ENCODE measurements at regions not wholly inside any gene's neighbourhood (a gene's known extent, or its start where the extent isn't known, plus 50 kb on each side); places are given as distances from the start of the nearest gene placed in this dataset.
"Not testable (repeated sequence)": the region's sequence is repeated elsewhere in the genome, so short reads cannot be mapped to it uniquely, and the experiment has no call there.

DNA sequence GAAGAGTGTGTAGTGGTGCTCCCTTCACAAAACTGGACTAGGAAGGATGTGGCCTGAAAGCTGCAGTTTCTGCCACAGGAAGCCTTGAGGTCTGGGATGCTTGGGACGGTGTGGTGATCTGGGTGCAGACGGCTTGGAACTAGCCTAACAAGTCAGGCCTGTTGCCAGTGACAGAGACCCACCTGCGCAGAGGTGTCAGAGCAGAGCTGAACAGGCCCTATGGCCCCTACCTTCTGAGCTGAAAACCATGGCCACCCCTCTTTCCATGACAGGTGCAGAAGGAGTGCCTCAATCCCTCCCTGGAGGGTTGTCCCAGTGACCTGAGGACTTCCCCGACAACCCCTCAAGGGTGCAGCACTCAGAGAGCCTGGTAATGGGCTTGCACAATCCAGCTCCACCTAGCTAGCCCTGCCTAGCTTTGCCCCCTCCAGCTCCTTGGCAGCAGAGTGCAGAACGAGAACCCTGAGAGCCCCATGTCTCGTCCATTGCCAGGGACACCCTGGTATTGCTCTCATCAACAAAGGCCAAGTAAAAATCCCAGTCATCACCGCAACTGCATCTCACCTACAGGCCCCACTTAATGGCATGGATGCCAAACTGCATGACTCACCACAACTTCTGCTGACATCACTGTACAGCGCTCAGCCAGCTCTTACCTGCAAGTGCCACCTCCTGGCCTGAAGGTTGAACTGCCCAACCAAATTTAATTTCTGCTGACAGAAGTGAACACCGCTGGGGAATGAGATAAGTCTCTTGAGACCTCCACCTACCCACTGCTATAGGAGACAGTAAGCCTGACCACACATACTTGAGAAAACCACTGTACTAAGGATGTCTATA is 563.1 kb downstream of the TFAP2A start:
- Mint-ChIP-seq H3K9me3 (peaks cover 39% of the 10 kb centered on the region), H3K36me3 (ENCODE audit: low read depth) (no peaks in the 10 kb centered on the region), H3K4me1 (ENCODE audit: low read depth) (no peaks in the 10 kb centered on the region), H3K27me3 (ENCODE audit: insufficient read depth) (no peaks in the 10 kb centered on the region), H3K4me3 (no peak overlapping the region), H3K27ac (no peak overlapping the region)
- no peak for DNase-seq (ENCODE audit: low spot score)
- intact Hi-C loops (cut with micrococcal nuclease) = no loop called here

DNA sequence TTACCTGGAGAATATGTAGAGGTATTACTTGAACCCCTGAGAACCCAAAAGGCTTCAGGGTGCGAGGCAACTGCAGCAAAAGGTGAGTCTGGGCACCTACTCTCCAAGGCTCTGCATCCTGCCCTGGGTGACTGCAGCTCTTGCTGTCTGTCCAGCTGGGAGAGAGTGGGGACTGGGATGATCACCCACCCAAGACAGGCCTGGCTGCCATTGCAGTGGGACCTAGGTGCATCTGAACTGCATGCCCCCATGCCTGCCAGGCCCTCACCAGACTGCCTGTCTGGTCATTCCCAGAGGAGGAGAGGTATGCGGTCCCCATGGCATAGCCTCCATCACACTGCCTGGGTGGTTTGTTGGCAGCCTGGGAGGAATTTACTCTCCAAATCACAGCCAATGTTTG is 563.9 kb downstream of the TFAP2A start:
- intact Hi-C loops (cut with micrococcal nuclease) = no loop called here
- H3K4me3 Mint-ChIP-seq = no peak overlapping the region
- no peaks in the 10 kb centered on the region for H3K27me3 Mint-ChIP-seq (ENCODE audit: insufficient read depth)
- no peak overlapping the region for H3K27ac Mint-ChIP-seq
- no peaks in the 10 kb centered on the region for H3K4me1 Mint-ChIP-seq (ENCODE audit: low read depth)
- H3K9me3 Mint-ChIP-seq = peaks cover 41% of the 10 kb centered on the region
- DNase-seq (ENCODE audit: low spot score) = no peak
- no peaks in the 10 kb centered on the region for H3K36me3 Mint-ChIP-seq (ENCODE audit: low read depth)

DNA sequence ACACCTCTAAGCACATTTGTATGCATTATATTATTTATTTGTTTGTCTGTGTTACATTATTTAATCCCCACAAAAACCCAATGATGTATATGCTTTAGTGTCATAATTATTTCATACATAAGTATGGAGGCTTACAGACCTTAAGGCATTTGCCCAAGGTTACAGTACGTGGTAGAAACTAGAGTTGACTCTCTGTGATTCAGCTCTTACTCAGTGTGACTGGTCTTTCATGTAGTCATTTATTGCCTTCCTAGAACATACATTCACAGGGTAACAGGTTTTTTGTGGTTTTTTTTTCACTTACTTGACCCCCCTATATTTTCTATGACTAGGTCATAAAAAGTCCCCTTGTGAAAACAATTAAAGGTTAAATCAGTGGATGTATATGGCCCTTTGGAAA is 566.8 kb downstream of the TFAP2A start:
- no peak overlapping the region for H3K4me3 Mint-ChIP-seq

DNA sequence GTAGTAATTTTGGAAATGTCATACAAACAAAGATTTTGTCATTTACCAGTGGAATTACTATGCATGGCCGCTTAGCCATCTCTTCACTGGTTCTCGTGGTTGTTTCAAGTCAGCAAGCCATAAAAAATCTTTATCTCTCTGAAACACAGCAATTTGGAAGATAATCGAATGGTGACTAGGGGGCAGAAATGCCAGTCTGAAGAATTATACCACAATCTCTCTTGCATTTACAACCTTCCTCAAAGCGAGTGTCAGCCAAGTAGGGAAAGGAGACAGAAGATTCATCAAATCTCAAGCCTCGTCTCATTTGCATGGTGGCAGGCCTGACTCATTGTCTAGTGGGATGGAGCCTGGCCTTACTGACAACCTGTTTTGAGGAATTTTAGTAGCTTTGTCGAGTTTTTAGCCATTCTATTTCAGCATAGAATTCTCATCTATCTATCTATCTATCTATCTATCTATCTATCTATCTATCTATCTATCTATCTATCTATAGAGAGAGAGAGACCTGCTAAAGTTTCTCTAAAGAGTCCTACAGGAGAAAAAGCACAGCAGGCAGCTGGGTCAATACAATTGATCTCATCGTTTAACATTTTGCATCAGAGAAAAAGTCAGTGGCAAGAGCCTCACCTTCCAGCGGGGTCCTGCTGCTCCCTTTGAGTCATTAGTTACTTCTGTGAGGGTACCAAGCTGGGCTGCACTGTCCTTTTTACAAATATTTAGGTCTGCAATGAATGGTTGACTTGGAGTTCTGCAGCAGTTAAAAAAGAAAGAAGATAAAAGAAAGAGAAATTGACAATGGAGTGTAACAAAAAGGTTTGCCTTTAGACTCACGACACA is 572.8 kb downstream of the TFAP2A start:
- no peaks in the 10 kb centered on the region for H3K4me1 Mint-ChIP-seq (ENCODE audit: low read depth)
- no peak overlapping the region for H3K27ac Mint-ChIP-seq
- H3K27me3 Mint-ChIP-seq (ENCODE audit: insufficient read depth) = no peaks in the 10 kb centered on the region
- no peak for DNase-seq (ENCODE audit: low spot score)
- intact Hi-C loops (cut with micrococcal nuclease) = no loop called here
- peaks cover 18% of the 10 kb centered on the region for H3K9me3 Mint-ChIP-seq
- H3K4me3 Mint-ChIP-seq = no peak overlapping the region
- H3K36me3 Mint-ChIP-seq (ENCODE audit: low read depth) = no peaks in the 10 kb centered on the region

More for the DNA sequence above, 566.8 kb downstream of the TFAP2A start:
- Mint-ChIP-seq H3K27me3 (ENCODE audit: insufficient read depth) (no peaks in the 10 kb centered on the region), H3K9me3 (peaks cover 25% of the 10 kb centered on the region), H3K36me3 (ENCODE audit: low read depth) (no peaks in the 10 kb centered on the region), H3K4me1 (ENCODE audit: low read depth) (no peaks in the 10 kb centered on the region), H3K27ac (no peak overlapping the region)
- DNase-seq (ENCODE audit: low spot score) = no peak
- intact Hi-C loops (cut with micrococcal nuclease) = no loop called here

DNA sequence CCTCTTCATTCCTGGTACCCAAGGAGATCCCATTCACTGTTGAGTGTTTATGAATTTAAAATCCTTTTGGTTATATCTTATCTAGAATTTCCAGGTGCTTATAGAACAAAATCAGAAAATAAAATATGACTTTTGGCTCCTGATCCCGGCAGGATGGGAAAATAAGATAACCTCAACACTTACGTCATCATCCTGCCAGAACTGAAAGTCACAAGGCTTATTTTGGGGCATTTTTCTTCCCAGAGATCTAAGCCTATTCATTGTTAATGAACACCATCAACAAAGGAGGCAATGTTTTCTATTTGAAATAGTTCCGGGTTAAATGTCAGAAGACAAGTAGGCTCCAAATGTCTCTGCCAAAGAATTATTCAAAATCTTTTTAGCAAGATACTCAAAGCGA is 580.6 kb downstream of the TFAP2A start:
- H3K27me3 Mint-ChIP-seq (ENCODE audit: insufficient read depth) = no peaks in the 10 kb centered on the region
- no peaks in the 10 kb centered on the region for H3K4me1 Mint-ChIP-seq (ENCODE audit: low read depth)
- no peak overlapping the region for H3K27ac Mint-ChIP-seq
- H3K4me3 Mint-ChIP-seq = no peak overlapping the region
- H3K36me3 Mint-ChIP-seq (ENCODE audit: low read depth) = no peaks in the 10 kb centered on the region
- peaks cover 17% of the 10 kb centered on the region for H3K9me3 Mint-ChIP-seq
- intact Hi-C loops (cut with micrococcal nuclease) = no loop called here
- DNase-seq (ENCODE audit: low spot score) = no peak

DNA sequence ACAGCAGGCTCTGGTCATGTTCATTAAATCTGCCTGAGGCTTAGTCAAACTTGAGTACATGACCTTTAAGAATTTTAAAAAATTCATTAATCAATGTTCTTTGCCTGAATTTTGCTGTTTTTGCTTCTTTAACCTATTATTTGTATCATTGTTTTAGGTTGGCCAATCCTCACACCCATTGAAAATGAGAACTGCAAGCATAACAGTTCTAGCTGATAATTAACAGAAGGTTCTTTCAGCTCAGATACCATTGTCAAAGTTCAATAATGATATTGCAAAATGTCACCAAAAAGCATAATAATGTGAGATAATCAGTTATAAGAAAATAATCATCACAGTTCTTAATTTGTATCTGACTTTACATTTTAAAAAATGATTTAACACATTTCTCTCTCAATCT is 583.1 kb downstream of the TFAP2A start:
- no peaks in the 10 kb centered on the region for H3K4me1 Mint-ChIP-seq (ENCODE audit: low read depth)
- H3K36me3 Mint-ChIP-seq (ENCODE audit: low read depth) = no peaks in the 10 kb centered on the region
- H3K9me3 Mint-ChIP-seq = peaks cover 9% of the 10 kb centered on the region
- H3K4me3 Mint-ChIP-seq = no peak overlapping the region
- no peaks in the 10 kb centered on the region for H3K27me3 Mint-ChIP-seq (ENCODE audit: insufficient read depth)
- DNase-seq (ENCODE audit: low spot score) = no peak
- intact Hi-C loops (cut with micrococcal nuclease) = no loop called here
- H3K27ac Mint-ChIP-seq = no peak overlapping the region

DNA sequence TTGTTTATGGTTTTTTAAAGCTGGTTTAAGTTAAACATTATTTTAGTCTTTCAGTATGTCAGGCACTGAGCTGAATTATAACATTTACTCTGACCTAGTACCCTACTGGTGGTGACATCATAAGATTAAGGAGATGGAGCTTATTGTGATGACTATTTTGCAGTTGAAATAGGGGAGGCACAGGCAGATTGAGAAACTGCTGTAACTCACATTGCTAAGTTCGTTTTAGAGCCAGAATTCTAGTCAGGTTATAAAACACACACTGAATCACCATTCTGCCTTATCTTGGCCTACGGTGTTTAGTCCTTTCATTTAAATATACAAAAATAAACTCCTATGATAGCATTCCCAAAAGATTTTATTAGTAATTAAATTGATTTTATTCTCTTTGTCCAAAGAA is 584.1 kb downstream of the TFAP2A start:
- no peak for DNase-seq (ENCODE audit: low spot score)
- H3K9me3 Mint-ChIP-seq = peaks cover under 1% of the 10 kb centered on the region
- intact Hi-C loops (cut with micrococcal nuclease) = no loop called here
- H3K36me3 Mint-ChIP-seq (ENCODE audit: low read depth) = no peaks in the 10 kb centered on the region
- H3K27ac Mint-ChIP-seq = no peak overlapping the region
- no peak overlapping the region for H3K4me3 Mint-ChIP-seq
- no peaks in the 10 kb centered on the region for H3K27me3 Mint-ChIP-seq (ENCODE audit: insufficient read depth)
- no peaks in the 10 kb centered on the region for H3K4me1 Mint-ChIP-seq (ENCODE audit: low read depth)

DNA sequence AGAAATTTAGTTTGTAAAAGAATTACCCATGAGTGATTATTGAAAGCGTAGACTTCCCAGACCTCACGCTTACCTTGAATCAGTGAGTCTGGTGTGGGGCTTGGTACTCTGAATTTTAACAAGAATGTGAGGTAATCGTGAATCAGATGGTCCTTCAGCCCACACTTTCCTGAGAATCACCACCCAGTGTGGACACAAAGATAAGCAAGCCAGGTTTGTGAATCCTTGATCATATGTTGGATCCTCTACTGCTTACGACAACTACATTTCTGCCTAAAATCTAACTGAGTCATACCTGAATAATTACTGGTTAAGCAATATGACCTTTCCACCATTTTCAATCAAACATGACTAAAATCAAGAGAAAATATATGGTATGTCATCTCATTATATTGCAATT is 589.3 kb downstream of the TFAP2A start:
- Mint-ChIP-seq H3K4me3 (no peak overlapping the region), H3K27ac (no peak overlapping the region), H3K9me3 (no peaks in the 10 kb centered on the region), H3K36me3 (ENCODE audit: low read depth) (no peaks in the 10 kb centered on the region), H3K27me3 (ENCODE audit: insufficient read depth) (no peaks in the 10 kb centered on the region), H3K4me1 (ENCODE audit: low read depth) (no peaks in the 10 kb centered on the region)
- intact Hi-C loops (cut with micrococcal nuclease) = no loop called here
- DNase-seq (ENCODE audit: low spot score) = no peak

DNA sequence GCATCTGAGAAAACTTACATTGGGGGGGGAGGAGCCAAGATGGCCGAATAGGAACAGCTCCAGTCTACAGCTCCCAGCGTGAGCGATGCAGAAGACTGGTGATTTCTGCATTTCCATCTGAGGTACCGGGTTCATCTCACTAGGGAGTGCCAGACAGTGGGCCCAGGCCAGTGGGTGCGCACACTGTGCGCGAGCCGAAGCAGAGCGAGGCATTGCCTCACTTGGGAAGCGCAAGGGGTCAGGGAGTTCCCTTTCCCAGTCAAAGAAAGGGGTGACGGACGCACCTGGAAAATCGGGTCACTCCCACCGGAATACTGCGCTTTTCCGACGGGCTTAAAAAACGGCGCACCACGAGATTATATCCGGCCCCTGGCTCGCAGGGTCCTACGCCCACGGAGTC is 604.1 kb downstream of the TFAP2A start:
- H3K27ac Mint-ChIP-seq; H3K36me3 Mint-ChIP-seq (ENCODE audit: low read depth); H3K27me3 Mint-ChIP-seq (ENCODE audit: insufficient read depth); DNase-seq (ENCODE audit: low spot score); intact Hi-C loops (cut with micrococcal nuclease); H3K4me3 Mint-ChIP-seq; H3K4me1 Mint-ChIP-seq (ENCODE audit: low read depth); H3K9me3 Mint-ChIP-seq: not testable (repeated sequence)

DNA sequence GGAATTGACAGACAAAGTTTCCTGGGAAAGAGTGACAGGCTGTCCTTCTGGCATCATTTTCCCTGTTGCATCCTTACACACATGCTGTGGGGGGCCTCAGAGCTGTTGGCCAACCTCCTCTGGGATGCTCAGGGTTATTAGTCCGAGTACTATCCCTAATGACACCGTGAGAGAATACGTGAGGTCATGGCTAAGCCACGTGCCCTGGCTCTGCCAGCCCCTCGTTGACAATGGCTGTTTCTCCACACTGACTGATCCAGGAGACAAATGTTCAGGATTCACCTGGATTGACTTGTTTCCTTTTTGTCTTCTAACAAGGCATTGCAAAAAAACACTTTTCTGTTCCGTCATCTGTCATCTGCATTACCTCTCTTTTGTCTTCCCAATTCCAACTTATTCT is 604.6 kb downstream of the TFAP2A start:
- Mint-ChIP-seq H3K27ac (no peak overlapping the region), H3K27me3 (ENCODE audit: insufficient read depth) (no peaks in the 10 kb centered on the region), H3K36me3 (ENCODE audit: low read depth) (no peaks in the 10 kb centered on the region), H3K9me3 (peaks cover 9% of the 10 kb centered on the region), H3K4me1 (ENCODE audit: low read depth) (no peaks in the 10 kb centered on the region), H3K4me3 (no peak overlapping the region)
- no peak for DNase-seq (ENCODE audit: low spot score)
- intact Hi-C loops (cut with micrococcal nuclease) = no loop called here

DNA sequence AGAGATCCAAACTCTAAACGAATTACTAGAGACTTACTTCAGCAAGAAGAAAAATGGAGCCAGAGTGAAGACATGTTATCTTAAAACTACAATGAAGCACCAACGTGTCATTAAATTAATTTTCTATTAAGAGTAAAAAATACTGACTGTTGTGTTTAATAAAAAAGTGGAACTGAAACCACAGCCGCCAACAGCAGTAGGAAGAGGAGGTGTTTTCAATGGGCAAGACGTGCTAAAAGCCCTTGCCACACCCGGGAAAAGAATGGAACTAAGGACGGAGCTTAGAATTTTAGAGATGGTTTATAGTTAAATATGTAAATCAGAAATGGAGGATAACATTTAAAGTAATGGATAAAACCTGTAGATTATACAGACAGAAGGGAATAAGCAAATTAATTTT is 608.7 kb downstream of the TFAP2A start:
- H3K4me1 Mint-ChIP-seq (ENCODE audit: low read depth) = no peaks in the 10 kb centered on the region
- H3K27ac Mint-ChIP-seq = no peak overlapping the region
- H3K36me3 Mint-ChIP-seq (ENCODE audit: low read depth) = no peaks in the 10 kb centered on the region
- H3K4me3 Mint-ChIP-seq = no peak overlapping the region
- H3K27me3 Mint-ChIP-seq (ENCODE audit: insufficient read depth) = no peaks in the 10 kb centered on the region
- H3K9me3 Mint-ChIP-seq = peaks cover 9% of the 10 kb centered on the region
- DNase-seq (ENCODE audit: low spot score) = no peak
- intact Hi-C loops (cut with micrococcal nuclease) = no loop called here

DNA sequence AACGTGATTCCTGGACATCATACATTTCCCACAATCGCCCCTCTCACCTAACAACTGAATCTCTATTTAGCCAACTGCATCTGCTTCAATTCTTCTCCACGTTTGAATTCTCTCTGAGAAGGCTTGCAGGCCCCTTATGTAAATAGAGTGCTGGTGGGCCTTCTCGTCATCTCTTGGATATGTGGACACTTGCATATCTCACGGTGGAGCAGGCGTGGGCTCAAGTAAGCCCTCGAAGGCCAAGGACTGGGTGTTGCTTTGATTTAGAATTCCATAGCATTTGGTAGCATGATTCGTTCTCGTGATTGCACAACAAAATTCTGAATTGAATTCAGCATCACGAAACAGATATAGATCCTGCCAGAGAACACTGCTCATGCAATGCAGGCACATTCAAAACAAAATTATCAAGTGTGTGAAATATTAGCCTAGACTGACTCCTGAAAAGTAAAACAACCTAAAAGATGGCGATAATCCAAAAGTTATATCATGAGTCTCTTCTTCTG is 613.6 kb downstream of the TFAP2A start:
- no peak for DNase-seq (ENCODE audit: low spot score)
- no peaks in the 10 kb centered on the region for H3K36me3 Mint-ChIP-seq (ENCODE audit: low read depth)
- H3K4me1 Mint-ChIP-seq (ENCODE audit: low read depth) = no peaks in the 10 kb centered on the region
- H3K27ac Mint-ChIP-seq = no peak overlapping the region
- H3K4me3 Mint-ChIP-seq = no peak overlapping the region
- intact Hi-C loops (cut with micrococcal nuclease) = no loop called here
- H3K9me3 Mint-ChIP-seq = peaks cover 9% of the 10 kb centered on the region
- H3K27me3 Mint-ChIP-seq (ENCODE audit: insufficient read depth) = no peaks in the 10 kb centered on the region

DNA sequence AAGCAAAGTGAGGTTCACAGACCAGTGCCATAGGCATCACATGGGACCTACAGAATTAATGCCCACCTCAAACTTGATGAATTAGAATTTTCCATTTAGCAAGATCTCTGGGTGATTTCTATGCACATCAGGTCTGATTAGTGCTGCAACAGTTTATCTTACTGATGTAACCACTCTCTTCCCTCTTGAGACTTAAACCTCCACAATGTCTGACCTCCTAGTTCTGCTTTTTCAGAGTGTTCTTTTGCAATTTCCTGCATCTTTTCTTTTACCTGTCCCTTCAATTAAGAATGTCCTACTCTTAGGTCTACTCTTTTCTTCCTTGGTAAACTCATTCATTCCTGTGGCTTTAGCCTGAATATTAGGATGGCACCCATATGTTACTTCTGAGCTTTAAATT is 615.3 kb downstream of the TFAP2A start:
- H3K27me3 Mint-ChIP-seq (ENCODE audit: insufficient read depth) = no peaks in the 10 kb centered on the region
- DNase-seq (ENCODE audit: low spot score) = no peak
- no peak overlapping the region for H3K27ac Mint-ChIP-seq
- H3K4me3 Mint-ChIP-seq = no peak overlapping the region
- intact Hi-C loops (cut with micrococcal nuclease) = no loop called here
- no peaks in the 10 kb centered on the region for H3K36me3 Mint-ChIP-seq (ENCODE audit: low read depth)
- H3K4me1 Mint-ChIP-seq (ENCODE audit: low read depth) = no peaks in the 10 kb centered on the region
- H3K9me3 Mint-ChIP-seq = no peaks in the 10 kb centered on the region
